ENCODE measurements at regions not wholly inside any gene's neighbourhood (a gene's known extent, or its start where the extent isn't known, plus 50 kb on each side); places are given as distances from the start of the nearest gene placed in this dataset.

DNA sequence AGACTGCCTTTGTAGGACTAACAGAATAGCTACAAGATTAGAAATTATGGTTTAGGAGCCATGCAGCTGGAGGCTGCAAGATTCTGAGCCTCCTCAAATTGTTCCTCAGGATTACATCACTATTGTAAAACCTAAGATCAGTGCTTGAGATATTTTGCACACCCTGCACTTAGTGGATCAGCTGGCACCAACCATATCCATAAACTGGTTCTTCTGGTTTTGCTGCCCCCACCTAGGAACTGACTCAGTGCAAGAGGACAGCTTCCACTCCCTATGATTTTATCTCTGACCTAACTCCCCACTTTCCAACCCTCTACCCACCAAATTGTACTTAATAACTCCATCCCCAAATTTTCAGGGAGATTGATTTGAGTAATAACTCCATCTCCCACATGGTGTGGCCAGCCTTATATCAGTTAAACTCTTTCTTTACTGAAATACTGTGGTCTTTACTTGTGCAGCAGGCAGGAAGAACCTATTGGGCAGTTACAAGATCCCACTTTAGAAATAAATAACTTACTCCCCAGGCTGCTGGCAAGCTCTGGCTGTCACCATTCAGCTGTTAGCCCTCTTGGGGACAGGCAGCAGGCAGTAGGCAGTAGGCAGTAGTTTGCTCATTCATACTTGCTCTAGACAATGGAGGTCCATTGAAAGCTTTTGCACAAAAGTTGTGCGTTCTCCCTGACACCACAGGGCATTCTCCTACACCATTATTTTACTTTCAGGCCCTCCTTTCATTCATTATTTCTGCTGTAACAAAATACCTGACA, 119.0 kb downstream of the SLC17A6 start:
- H3K27ac ChIP-seq, result no peak overlapping the region
- H3K4me1 ChIP-seq, result peaks cover 8% of the 10 kb centered on the region
- Mint-ChIP-seq H3K4me3 (no peak overlapping the region), H3K36me3 (no peaks in the 10 kb centered on the region), H3K9me3 (no peaks in the 10 kb centered on the region), H3K27me3 (ENCODE audit: insufficient read depth, low read depth) (no peaks in the 10 kb centered on the region), H3K4me1 (peaks cover 10% of the 10 kb centered on the region), H3K27ac (peak overlapping the region; percentile 4)
- H3K36me3 ChIP-seq, result no peaks in the 10 kb centered on the region
- peak; percentile 19 for DNase-seq (ENCODE audit: low spot score)
- H3K4me2 ChIP-seq, result peak overlapping the region; percentile 10
- TF ChIP-seq EZH2 (IDR thresholded peaks at IDR 0.05) (no peak), EZH2phosphoT487 (IDR thresholded peaks at IDR 0.05) (no peak)
- TF ChIP-seq, protein P1, sequence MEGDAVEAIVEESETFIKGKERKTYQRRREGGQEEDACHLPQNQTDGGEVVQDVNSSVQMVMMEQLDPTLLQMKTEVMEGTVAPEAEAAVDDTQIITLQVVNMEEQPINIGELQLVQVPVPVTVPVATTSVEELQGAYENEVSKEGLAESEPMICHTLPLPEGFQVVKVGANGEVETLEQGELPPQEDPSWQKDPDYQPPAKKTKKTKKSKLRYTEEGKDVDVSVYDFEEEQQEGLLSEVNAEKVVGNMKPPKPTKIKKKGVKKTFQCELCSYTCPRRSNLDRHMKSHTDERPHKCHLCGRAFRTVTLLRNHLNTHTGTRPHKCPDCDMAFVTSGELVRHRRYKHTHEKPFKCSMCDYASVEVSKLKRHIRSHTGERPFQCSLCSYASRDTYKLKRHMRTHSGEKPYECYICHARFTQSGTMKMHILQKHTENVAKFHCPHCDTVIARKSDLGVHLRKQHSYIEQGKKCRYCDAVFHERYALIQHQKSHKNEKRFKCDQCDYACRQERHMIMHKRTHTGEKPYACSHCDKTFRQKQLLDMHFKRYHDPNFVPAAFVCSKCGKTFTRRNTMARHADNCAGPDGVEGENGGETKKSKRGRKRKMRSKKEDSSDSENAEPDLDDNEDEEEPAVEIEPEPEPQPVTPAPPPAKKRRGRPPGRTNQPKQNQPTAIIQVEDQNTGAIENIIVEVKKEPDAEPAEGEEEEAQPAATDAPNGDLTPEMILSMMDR (IDR thresholded peaks at IDR 0.05), result no peak
- no peak overlapping the region for H2AFZ ChIP-seq (replicated peaks)
- no peak overlapping the region for H3K4me3 ChIP-seq
- H3K27me3 ChIP-seq, result no peaks in the 10 kb centered on the region
- H3K9ac ChIP-seq, result no peak overlapping the region
- no peaks in the 10 kb centered on the region for H3K9me3 ChIP-seq (ENCODE audit: low read depth)
- H4K20me1 ChIP-seq (ENCODE audit: low read depth), result no peaks in the 10 kb centered on the region
- no peaks in the 10 kb centered on the region for H3F3A ChIP-seq (ENCODE audit: low read depth)
- no peaks in the 10 kb centered on the region for H3K79me2 ChIP-seq (ENCODE audit: low read depth)

DNA sequence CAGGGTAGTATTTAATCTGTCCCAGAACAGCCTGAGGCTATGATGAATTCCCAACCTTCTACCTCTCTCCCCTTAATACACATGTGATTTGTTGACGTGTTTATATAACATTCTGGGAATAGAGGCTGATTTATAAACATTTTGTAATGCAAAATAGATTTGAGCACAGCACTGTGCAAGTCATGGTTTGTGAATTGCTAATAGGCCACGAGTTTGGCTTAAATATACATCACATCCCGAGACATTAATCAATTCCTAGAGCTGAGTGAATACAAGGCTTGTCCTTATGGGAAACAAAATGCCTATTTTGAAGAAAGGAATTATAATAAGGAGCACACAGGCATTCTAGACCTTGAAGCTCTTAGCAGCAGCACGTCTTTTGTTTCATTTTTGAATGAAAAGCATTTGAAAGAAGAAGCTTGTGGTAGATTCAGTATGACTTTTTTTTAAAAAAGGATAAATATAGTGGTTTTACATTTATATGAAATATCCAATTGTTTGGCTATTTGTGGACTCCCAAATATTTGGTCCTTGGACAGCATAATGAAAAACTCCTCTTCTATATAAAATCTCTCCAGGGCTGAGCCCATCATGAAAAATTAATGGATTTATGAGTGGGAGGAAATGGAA, 116.4 kb downstream of the SLC17A6 start:
- Mint-ChIP-seq H3K4me1 (peaks cover 10% of the 10 kb centered on the region), H3K9me3 (no peaks in the 10 kb centered on the region), H3K36me3 (no peaks in the 10 kb centered on the region), H3K27ac (no peak overlapping the region), H3K27me3 (ENCODE audit: insufficient read depth, low read depth) (no peaks in the 10 kb centered on the region), H3K4me3 (no peak overlapping the region)
- H3K9ac ChIP-seq, result no peak overlapping the region
- peaks cover 8% of the 10 kb centered on the region for H3K4me1 ChIP-seq
- no peak overlapping the region for H3K4me2 ChIP-seq
- H3F3A ChIP-seq (ENCODE audit: low read depth), result no peaks in the 10 kb centered on the region
- no peak for DNase-seq (ENCODE audit: low spot score)
- H3K4me3 ChIP-seq, result no peak overlapping the region
- H3K36me3 ChIP-seq, result no peaks in the 10 kb centered on the region
- no peaks in the 10 kb centered on the region for H3K79me2 ChIP-seq (ENCODE audit: low read depth)
- H3K9me3 ChIP-seq (ENCODE audit: low read depth), result no peaks in the 10 kb centered on the region
- no peak overlapping the region for H3K27ac ChIP-seq
- TF ChIP-seq EZH2phosphoT487 (IDR thresholded peaks at IDR 0.05), result no peak
- no peak for TF ChIP-seq EZH2 (IDR thresholded peaks at IDR 0.05)
- TF ChIP-seq, protein P1 (IDR thresholded peaks at IDR 0.05), result no peak
- H3K27me3 ChIP-seq, result no peaks in the 10 kb centered on the region
- no peak overlapping the region for H2AFZ ChIP-seq (replicated peaks)
- H4K20me1 ChIP-seq (ENCODE audit: low read depth), result no peaks in the 10 kb centered on the region

DNA sequence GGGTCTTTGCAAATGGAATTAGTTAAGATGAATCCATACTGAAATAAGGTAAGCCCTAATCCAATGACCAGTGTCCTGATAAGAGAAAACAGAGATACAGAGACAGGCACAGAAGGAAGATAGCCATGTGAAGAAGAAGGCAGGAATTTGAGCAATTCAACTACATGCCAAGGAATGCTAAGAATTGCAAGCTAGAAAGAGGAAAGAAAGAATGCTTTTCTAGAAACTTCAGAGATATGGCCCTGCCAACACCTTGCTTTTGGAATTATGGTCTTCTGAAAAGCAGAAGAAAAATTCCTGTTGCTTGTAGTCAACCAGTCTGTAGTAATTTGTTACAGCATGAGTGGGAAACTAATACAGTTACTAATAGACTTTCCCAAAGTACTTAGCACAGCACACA, 111.3 kb downstream of the SLC17A6 start:
- Histone ChIP-seq H3K4me2 (no peak overlapping the region), H2AFZ (replicated peaks) (no peak overlapping the region), H3K4me3 (no peak overlapping the region), H3K79me2 (ENCODE audit: low read depth) (no peaks in the 10 kb centered on the region), H3K4me1 (no peaks in the 10 kb centered on the region), H3K9ac (no peak overlapping the region), H3K27ac (no peak overlapping the region), H3K27me3 (peaks cover 3% of the 10 kb centered on the region), H3K36me3 (no peaks in the 10 kb centered on the region), H3F3A (ENCODE audit: low read depth) (no peaks in the 10 kb centered on the region), H3K9me3 (ENCODE audit: low read depth) (no peaks in the 10 kb centered on the region), H4K20me1 (ENCODE audit: low read depth) (no peaks in the 10 kb centered on the region)
- Mint-ChIP-seq H3K27ac (no peak overlapping the region), H3K27me3 (ENCODE audit: insufficient read depth, low read depth) (no peaks in the 10 kb centered on the region), H3K9me3 (no peaks in the 10 kb centered on the region), H3K36me3 (no peaks in the 10 kb centered on the region), H3K4me1 (no peaks in the 10 kb centered on the region), H3K4me3 (no peak overlapping the region)
- no peak for TF ChIP-seq EZH2 (IDR thresholded peaks at IDR 0.05)
- TF ChIP-seq EZH2phosphoT487 (IDR thresholded peaks at IDR 0.05), result no peak
- TF ChIP-seq, protein P1 (IDR thresholded peaks at IDR 0.05), result no peak
- no peak for DNase-seq (ENCODE audit: low spot score)

Data from neural progenitor cell (in vitro differentiated cells).